ENCODE measurements at regions not wholly inside any gene's neighbourhood (a gene's known extent, or its start where the extent isn't known, plus 50 kb on each side); places are given as distances from the start of the nearest gene placed in this dataset.

GRCh38 chr16:56140645-56141044, 50.6 kb upstream of the GNAO1 start:
- DNase-seq (ENCODE audit: low read depth), result no peak

GRCh38 chr16:56137269-56137668, 54.0 kb upstream of the GNAO1 start:
- DNase-seq (ENCODE audit: low read depth), result no peak

- no peak for DNase-seq (ENCODE audit: low read depth)
These were observed 55.0 kb upstream of the GNAO1 start for GRCh38 chr16:56136256-56136655.

- no peak for DNase-seq (ENCODE audit: low read depth)
These were observed 56.5 kb upstream of the GNAO1 start for GRCh38 chr16:56134790-56135189.

GRCh38 chr16:56125922-56126321, 65.4 kb upstream of the GNAO1 start:
- DNase-seq (ENCODE audit: low read depth), result no peak

- no peak for DNase-seq (ENCODE audit: low read depth)
These were observed 69.0 kb upstream of the GNAO1 start for GRCh38 chr16:56122251-56122650.

- DNase-seq (ENCODE audit: low read depth), result no peak
These were observed 70.2 kb upstream of the GNAO1 start for GRCh38 chr16:56121156-56121500.

GRCh38 chr16:56120447-56121155, 70.7 kb upstream of the GNAO1 start:
- DNase-seq (ENCODE audit: low read depth), result no peak

- no peak for DNase-seq (ENCODE audit: low read depth)
These were observed 72.2 kb upstream of the GNAO1 start for GRCh38 chr16:56119133-56119532.

GRCh38 chr16:56116577-56116964, 74.7 kb upstream of the GNAO1 start:
- no peak for DNase-seq (ENCODE audit: low read depth)

- no peak for DNase-seq (ENCODE audit: low read depth)
These were observed 75.3 kb upstream of the GNAO1 start for GRCh38 chr16:56115817-56116576.

- no peak for DNase-seq (ENCODE audit: low read depth)
These were observed 78.1 kb upstream of the GNAO1 start for GRCh38 chr16:56113223-56113622.

- no peak for DNase-seq (ENCODE audit: low read depth)
These were observed 80.2 kb upstream of the GNAO1 start for GRCh38 chr16:56111100-56111499.

GRCh38 chr16:56109994-56110393, 81.3 kb upstream of the GNAO1 start:
- DNase-seq (ENCODE audit: low read depth), result no peak

GRCh38 chr16:56109205-56109604, 82.1 kb upstream of the GNAO1 start:
- DNase-seq (ENCODE audit: low read depth), result no peak

- no peak for DNase-seq (ENCODE audit: low read depth)
These were observed 82.6 kb upstream of the GNAO1 start for GRCh38 chr16:56108724-56109123.

GRCh38 chr16:56108056-56108471, 83.2 kb upstream of the GNAO1 start:
- no peak for DNase-seq (ENCODE audit: low read depth)

- no peak for DNase-seq (ENCODE audit: low read depth)
These were observed 84.8 kb upstream of the GNAO1 start for GRCh38 chr16:56106527-56106926.

GRCh38 chr16:56102906-56103305, 88.4 kb upstream of the GNAO1 start:
- DNase-seq (ENCODE audit: low read depth), result no peak

GRCh38 chr16:56102183-56102686, 89.1 kb upstream of the GNAO1 start:
- DNase-seq (ENCODE audit: low read depth), result no peak

GRCh38 chr16:56101480-56101879, 89.8 kb upstream of the GNAO1 start:
- no peak for DNase-seq (ENCODE audit: low read depth)

- DNase-seq (ENCODE audit: low read depth), result no peak
These were observed 94.0 kb upstream of the GNAO1 start for GRCh38 chr16:56097306-56097705.

GRCh38 chr16:56094231-56094630, 97.1 kb upstream of the GNAO1 start:
- DNase-seq (ENCODE audit: low read depth), result no peak

- DNase-seq (ENCODE audit: low read depth), result no peak
These were observed 98.2 kb upstream of the GNAO1 start for GRCh38 chr16:56093055-56093454.

Measured in iris pigment epithelial cell (primary cell).